ENCODE measurements at regions not wholly inside any gene's neighbourhood (a gene's known extent, or its start where the extent isn't known, plus 50 kb on each side); places are given as distances from the start of the nearest gene placed in this dataset.

DNA sequence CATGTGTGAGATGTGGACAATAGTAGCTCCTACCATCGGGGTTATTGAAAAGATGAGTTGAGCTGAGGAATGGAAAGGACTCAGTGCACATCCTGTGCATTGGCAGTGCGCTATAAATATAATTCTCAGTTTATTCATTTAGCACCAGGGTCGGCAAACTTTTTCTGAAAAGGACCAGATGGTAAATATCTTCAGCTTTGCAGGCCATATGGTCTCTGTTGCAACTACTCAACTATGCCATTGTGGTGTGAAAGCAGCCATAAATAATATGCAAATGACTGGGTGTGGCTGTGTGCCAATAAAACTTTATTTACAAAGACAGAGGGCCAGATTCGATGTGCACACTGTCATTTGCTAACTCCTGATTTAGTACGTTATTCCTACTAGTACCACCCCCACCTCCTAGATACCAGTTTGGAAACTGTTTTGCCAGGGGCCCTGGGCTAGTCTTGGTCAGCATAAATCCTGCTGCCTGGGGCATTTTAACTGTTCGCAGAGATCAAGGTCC lies 422.9 kb upstream of the MKI67 start:
- DNase-seq: no peak

DNA sequence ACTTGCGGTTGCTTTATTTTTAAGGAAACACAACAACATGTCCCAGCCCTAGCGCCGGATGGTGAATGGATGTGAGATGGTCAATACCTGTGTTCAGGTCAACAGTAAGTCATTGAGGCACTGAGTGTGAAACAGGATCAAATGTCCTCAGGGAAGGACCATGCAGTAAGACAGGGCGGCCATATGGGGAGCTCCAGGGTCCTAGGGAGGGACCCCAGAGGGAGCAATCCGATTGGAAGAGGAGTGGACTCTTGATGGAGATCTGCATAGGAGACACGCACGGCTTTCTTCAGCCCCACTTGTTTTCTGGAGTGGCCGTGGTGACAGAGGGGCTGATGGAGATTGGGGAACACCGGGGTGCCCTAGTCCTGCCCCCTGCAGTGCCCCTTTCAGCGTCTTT lies 423.8 kb upstream of the MKI67 start:
- no peak for DNase-seq

- DNase-seq: no peak
These were observed 425.3 kb upstream of the MKI67 start for GRCh38 chr10:128551475-128551874.

- no peak for DNase-seq
These were observed 427.5 kb upstream of the MKI67 start for GRCh38 chr10:128553755-128554154.

- DNase-seq: no peak
These were observed 430.2 kb upstream of the MKI67 start for GRCh38 chr10:128556182-128557110.

DNA sequence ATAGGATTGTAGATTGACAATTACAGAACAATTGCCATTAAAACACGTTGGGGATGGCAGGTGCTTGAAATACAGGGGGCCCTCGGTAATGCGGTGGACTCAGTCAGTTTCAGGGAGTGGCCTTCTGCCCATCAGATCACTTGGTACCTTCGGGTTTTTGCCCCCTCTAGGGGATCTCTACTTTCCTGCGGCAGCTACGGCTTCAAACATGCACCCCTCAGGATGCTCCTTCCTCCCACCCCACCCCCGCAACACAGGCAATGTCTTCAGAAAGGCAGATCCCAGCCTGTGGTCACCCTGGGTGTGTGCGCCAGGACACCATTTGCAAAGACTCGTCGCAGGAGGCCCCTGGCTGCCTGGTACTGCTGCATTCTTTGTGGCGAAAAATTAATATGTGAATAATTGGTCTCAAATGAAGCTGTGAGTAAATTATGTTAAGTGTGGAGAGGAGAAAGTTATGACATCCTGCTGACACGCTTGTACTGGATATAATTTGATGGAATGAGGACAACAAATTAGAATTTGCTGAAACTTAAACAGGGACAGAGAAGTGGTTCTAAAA lies 431.0 kb upstream of the MKI67 start:
- DNase-seq: no peak

DNA sequence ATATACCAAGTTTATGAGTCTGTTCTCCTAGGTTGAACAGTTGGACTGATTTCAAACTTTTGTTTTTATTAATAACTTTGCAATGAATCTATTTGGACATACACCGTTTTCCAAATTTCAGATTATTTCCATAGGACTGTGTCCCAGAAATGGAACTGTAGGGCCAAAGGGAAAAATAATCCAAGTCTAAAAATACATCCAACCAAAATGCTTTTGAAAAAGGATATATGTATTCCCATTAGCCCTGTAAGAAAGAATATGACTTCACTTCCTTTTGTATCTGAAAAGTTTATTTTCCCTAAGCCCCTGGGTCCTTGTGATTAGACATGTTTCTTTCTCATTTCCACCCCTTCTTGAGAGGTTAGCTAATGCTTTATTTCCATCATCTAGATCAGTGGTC lies 434.2 kb upstream of the MKI67 start:
- no peak for DNase-seq

DNA sequence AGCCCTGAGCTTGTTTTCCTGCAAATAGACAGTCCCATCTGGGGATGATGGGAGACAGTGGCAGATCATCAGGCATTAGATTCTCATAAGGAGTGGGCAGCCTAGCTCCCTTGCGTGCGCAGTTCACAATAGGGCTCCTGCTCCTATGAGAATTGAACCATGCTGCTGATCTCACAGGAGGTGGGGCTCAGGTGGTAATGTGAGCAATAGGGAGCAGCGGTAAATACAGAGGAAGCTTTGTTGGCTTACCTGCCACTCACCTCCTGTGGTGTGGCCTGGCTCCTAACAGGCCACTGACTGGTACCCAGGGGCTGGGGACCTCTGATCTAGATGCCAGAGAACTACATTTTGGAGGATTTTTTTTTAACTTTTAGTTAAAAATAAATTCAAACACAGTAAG lies 434.8 kb upstream of the MKI67 start:
- no peak for DNase-seq

DNA sequence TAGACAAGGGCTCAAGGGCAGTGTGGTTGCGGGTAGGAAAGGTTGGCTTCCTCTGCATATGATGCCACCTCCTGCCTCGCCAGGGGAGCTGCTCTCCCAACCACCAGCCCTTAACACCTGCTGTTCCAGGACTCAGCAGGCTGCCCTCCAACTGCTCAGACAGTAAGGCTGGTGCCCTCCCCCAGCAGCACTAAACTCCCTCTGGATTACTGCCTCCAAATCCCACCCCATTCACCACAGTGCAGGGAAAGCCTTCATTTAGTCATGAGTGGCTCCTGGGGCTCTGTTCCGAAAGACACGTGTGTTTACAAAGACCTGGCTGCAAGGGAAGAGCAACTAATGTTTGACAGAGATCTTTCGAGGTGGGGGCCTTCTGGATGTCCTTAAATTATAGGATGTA lies 437.2 kb upstream of the MKI67 start:
- DNase-seq: no peak

GRCh38 chr10:128563904-128564303 lies 437.7 kb upstream of the MKI67 start:
- DNase-seq: no peak

DNA sequence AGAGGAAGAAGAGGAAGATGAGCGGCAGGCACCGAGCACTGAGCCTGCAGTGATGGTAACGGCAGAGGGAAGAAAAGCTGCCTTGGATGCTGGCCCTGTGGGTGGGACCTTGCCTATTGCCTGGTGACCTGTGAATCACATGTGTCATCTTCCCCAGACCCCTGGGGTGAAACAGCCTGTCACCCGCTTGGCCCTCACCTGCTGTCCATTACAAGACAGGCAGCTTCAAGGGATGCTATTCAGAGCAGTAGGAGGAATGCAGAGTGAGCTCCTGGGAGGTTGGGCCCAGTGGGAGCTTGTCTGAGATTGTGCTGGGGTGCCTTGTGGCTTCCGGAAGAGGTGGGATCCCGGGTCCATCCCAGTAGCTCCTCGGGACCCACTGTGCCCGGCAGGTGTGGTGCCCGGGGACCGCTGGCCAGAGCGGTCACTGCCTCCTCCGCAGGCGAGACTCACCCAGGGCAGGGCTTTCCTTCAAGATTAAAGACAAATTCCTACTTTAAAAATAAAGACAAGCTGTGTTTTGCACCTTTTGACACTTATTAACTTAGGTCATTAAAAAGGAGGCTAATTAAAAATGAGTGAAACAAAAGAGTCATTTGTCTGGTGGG lies 440.2 kb upstream of the MKI67 start:
- DNase-seq: no peak

GRCh38 chr10:128567551-128567950 lies 441.3 kb upstream of the MKI67 start:
- DNase-seq: no peak

- DNase-seq: no peak
These were observed 441.8 kb upstream of the MKI67 start for GRCh38 chr10:128568041-128568440.

- no peak for DNase-seq
These were observed 442.3 kb upstream of the MKI67 start for GRCh38 chr10:128568491-128568890.

- no peak for DNase-seq
These were observed 443.0 kb upstream of the MKI67 start for GRCh38 chr10:128568990-128569945.

- no peak for DNase-seq
These were observed 444.2 kb upstream of the MKI67 start for GRCh38 chr10:128570319-128570995.

GRCh38 chr10:128571071-128571470 lies 444.8 kb upstream of the MKI67 start:
- DNase-seq: no peak

- DNase-seq: no peak
These were observed 445.5 kb upstream of the MKI67 start for GRCh38 chr10:128571745-128572144.

GRCh38 chr10:128572696-128573095 lies 446.5 kb upstream of the MKI67 start:
- DNase-seq: no peak

- DNase-seq: no peak
These were observed 447.1 kb upstream of the MKI67 start for GRCh38 chr10:128573281-128573845.
